Fibroblast of skin of right quadriceps (primary cell): ENCODE measurements at regions not wholly inside any gene's neighbourhood (a gene's known extent, or its start where the extent isn't known, plus 50 kb on each side); places are given as distances from the start of the nearest gene placed in this dataset.

Experiments
- DNase-seq: peaks from one replicate; pipeline ENCODE4 v3.0.0-alpha.2; 2013

GRCh38 chr5:117261948-117262571 lies 687.4 kb upstream of the SEMA6A start:
- no peak for DNase-seq

- no peak for DNase-seq
Observed at GRCh38 chr5:117255211-117256027, 680.8 kb upstream of the SEMA6A start.

GRCh38 chr5:117252566-117252965 lies 677.9 kb upstream of the SEMA6A start:
- DNase-seq, result no peak

- no peak for DNase-seq
Observed at GRCh38 chr5:117249086-117249815, 674.6 kb upstream of the SEMA6A start.

DNA sequence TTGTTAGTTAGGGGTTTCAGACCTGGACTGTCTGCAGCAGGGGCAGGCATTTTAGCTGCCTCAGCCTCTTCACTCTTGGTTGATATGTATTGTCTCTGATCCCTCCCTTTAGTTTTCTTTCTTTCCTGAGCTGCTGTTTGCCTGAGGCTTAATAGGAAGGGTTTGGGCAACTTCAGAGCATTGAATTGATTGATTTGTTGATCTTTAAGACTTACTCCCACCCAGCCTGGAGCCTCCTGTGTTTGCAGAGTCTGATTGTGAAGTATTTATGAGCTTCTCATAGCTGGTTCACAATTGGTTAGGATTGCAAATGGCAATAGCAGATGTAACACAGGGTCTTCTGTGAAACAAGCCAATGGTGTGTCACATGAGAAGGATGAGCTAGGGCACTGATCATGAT lies 671.8 kb upstream of the SEMA6A start:
- no peak for DNase-seq

GRCh38 chr5:117245130-117245529 lies 670.5 kb upstream of the SEMA6A start:
- DNase-seq, result no peak

GRCh38 chr5:117242028-117242427 lies 667.4 kb upstream of the SEMA6A start:
- DNase-seq, result no peak

DNA sequence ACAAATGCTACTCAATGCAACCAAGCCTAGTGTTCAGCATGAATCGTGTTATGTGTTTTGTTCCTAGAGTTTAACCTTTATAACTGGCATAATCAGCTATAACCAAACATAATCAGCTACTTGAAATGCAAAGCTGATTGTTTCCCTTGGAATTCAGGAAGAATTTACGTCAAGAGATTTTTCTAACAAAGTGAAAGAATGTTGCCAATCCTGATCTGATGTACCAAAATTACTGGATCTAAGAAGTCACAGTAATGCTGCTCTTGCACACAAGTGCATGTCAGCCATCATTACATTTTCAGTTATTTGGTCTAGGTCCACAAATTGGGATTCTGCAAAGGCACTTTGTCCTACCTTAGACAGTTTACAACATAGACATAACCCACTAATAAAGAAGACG lies 662.3 kb upstream of the SEMA6A start:
- no peak for DNase-seq

- DNase-seq, result no peak
Observed at GRCh38 chr5:117235786-117236185, 661.2 kb upstream of the SEMA6A start.

DNA sequence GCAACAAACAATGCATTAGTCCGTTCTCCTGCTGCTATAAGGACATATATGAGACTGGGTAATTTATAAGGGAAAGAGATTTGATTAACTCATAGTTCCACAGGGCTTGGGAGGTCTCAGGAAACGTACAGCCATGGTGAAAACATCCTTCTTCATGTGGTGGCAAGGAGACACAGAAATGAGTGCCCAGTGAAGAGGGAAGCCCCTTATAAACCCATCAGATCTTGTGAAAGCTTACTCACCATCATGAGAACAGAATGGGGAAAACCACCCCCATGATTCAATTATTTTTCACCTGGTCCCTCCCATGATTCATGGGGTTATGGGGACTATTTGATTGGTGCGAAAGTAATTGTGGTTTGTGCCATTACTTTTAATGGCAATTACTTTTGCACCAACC lies 655.8 kb upstream of the SEMA6A start:
- DNase-seq, result no peak

GRCh38 chr5:117220730-117221129 lies 646.1 kb upstream of the SEMA6A start:
- DNase-seq, result peak; percentile 1

DNA sequence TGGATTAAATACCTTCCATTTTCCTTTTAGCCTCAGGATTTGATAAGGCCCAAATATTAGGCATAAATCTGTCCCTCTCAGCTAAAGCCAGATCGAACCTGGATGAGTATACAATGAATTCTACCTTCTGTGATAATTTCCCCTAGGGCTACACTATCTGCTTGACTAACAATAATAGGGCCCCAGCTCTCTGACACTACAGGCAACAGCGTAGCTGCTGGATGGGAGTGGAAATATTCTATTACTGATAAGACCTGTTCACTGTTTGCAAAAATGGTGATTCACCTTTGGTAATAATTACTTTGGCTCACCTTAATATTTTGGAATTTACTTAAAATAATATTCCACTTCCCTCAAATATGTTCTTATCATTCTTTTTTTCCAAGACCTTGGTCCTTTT lies 644.2 kb upstream of the SEMA6A start:
- no peak for DNase-seq

DNA sequence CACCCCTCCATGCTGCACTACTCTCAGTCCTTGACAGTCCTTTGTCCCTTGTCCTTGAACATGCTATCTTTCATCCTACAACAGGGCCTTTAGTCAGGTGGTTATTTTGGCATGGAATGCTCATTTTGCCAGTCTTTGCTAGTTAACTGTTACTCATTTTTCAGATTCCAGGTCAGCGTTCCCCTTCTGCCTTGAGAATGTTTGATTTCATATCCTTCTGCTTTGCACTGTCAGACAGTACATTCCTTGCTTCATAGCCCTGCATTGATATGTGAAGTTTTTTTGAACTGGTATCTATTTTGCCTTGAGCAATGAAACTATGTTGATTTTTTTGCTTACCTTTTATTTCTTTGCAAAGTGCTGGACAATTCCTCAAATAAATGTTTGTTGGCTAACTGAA lies 638.2 kb upstream of the SEMA6A start:
- DNase-seq, result no peak

GRCh38 chr5:117210796-117211195 lies 636.2 kb upstream of the SEMA6A start:
- no peak for DNase-seq

DNA sequence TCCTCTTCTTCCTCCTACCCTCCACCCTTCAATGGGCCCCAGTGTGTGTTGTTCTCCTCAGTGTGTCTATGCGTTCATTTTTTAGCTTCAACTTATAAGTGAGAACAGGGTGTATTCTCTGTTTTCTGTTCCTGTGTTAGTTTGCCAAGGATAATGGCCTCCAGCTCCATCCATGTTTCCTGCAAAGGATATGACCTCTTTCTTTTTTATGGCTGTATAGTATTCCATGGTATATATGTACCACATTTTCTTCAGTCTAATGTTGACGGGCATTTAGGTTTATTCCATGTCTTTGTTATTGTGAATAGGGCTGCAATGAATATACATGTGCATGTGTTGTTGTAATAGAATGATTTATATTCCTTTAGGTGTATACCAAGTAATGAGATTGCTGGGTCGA lies 634.9 kb upstream of the SEMA6A start:
- no peak for DNase-seq

- DNase-seq, result no peak
Observed at GRCh38 chr5:117207088-117207668, 632.6 kb upstream of the SEMA6A start.

DNA sequence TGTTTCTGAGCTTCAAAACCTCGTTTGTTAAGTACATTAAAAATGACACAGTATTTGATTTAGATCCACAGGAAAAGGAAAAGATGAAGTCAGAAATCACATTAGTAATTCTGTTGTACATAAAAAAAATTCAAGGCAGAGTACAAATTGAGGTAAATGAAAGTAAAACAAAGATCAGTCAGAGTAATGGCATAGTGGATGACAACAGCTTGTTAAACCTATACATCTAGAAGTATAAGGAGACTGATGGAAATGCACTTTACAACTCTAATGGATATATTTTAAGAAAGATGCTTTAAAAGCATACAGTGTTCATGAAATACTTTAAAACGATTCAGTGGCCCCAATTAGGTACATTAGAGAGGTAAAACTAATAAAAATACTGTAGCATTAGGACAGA lies 631.3 kb upstream of the SEMA6A start:
- DNase-seq, result no peak

DNA sequence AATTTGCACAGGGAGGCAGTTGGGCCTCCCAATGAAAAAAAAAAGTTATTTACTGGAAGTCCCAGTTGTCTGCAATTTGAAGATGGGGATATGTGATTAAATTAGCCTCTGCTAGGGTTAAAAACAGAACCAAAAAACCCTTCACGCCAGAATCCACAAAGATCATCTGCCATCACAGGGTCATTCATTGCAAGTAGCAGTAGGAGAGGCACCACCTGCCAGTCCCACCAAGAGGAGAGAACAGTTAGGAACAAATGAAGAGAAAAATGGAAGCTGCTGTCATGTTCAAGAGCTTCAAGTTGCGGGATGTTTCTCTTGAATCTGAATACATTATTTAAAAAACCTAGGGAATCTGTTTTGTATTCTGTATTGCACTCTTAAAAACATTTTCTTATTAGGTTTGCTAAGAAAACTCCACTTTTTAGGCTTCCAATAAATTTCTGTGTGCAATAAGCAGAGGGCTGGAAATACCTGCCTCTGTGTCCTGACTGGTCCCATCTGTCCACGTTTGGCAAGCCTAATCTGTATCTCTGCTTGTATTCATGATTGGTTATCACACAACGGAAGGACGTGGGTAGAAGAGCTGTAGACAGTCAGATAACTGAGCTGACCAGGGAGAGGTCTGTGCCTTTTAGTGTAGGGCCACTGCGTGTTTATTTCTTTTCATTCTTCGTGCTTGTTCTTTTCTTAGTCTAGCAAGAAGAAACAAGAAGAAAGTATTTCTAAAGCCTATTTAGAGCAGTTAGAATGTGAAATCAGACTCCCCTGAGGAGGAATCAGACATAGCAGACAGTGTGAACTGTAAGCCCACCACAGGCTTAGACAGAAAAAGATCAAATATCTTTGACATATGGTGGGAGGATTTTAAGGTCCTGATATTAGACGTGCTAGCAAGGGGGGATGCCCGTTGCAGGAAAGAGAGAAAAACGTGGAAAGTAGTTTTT lies 630.6 kb upstream of the SEMA6A start:
- DNase-seq, result no peak

- DNase-seq, result no peak
Observed at GRCh38 chr5:117204404-117204803, 629.8 kb upstream of the SEMA6A start.

- DNase-seq, result no peak
Observed at GRCh38 chr5:117203584-117203983, 629.0 kb upstream of the SEMA6A start.

GRCh38 chr5:117201001-117201400 lies 626.4 kb upstream of the SEMA6A start:
- no peak for DNase-seq

- no peak for DNase-seq
Observed at GRCh38 chr5:117195076-117195475, 620.5 kb upstream of the SEMA6A start.
